H9 (cell line): ENCODE measurements at regions not wholly inside any gene's neighbourhood (a gene's known extent, or its start where the extent isn't known, plus 50 kb on each side); places are given as distances from the start of the nearest gene placed in this dataset.

ENCODE experiments used
- DNase-seq: peaks from one replicate; pipeline ENCODE4 v3.0.0-alpha.2; 2017
- H2AFZ ChIP-seq: one replicate; pipeline ENCODE4 v1.6.1; 2013; ENCODE audit warnings: mild to moderate bottlenecking, low read length, control low read depth, moderate library complexity
- H2AK5ac ChIP-seq: 2 replicates; pipeline ENCODE4 v1.6.1; 2013; ENCODE audit warnings: low read length, control low read depth, mixed read lengths; ENCODE audit not compliant: insufficient read length
- H2BK120ac ChIP-seq: one replicate; pipeline ENCODE4 v1.6.1; 2013; ENCODE audit warnings: low read depth, mild to moderate bottlenecking, low read length, control low read depth, inconsistent platforms; ENCODE audit not compliant: poor library complexity, severe bottlenecking
- H2BK12ac ChIP-seq: 2 replicates; pipeline ENCODE4 v1.6.1; 2013; ENCODE audit warnings: low read length, control low read depth, mixed read lengths, low read depth; ENCODE audit not compliant: insufficient read length
- H2BK15ac ChIP-seq: 2 replicates; pipeline ENCODE4 v1.6.1; 2013; ENCODE audit warnings: low read depth, low read length, control low read depth
- H2BK20ac ChIP-seq: one replicate; pipeline ENCODE4 v1.6.1; 2013; ENCODE audit warnings: low read depth, mild to moderate bottlenecking, low read length, control low read depth, inconsistent platforms; ENCODE audit not compliant: poor library complexity, severe bottlenecking
- H2BK5ac ChIP-seq: 2 replicates; pipeline ENCODE4 v1.6.1; 2013; ENCODE audit warnings: low read length, control low read depth, mixed read lengths; ENCODE audit not compliant: insufficient read length
- H3K14ac ChIP-seq: 2 replicates; pipeline ENCODE4 v1.6.1; 2013; ENCODE audit warnings: low read length, control low read depth; ENCODE audit not compliant: insufficient read depth
- H3K18ac ChIP-seq: 2 replicates; pipeline ENCODE4 v1.6.1; 2013; ENCODE audit warnings: low read depth, mild to moderate bottlenecking, mixed read lengths, low read length, control low read depth; ENCODE audit not compliant: insufficient read length
- H3K23ac ChIP-seq: 2 replicates; pipeline ENCODE4 v1.6.1; 2013; ENCODE audit warnings: low read length, control low read depth, mixed read lengths, low read depth; ENCODE audit not compliant: insufficient read length
- H3K23me2 ChIP-seq: 2 replicates; pipeline ENCODE4 v1.6.1; 2013; ENCODE audit warnings: low read depth, mild to moderate bottlenecking, mixed read lengths, low read length, control low read depth; ENCODE audit not compliant: insufficient read length, poor library complexity, severe bottlenecking
- H3K27ac ChIP-seq: 2 replicates; pipeline ENCODE4 v1.5.1; 2013; ENCODE audit warnings: low read length, control low read depth, mixed read lengths, low read depth; ENCODE audit not compliant: insufficient read length
- H3K27me3 ChIP-seq: 2 replicates; pipeline ENCODE4 v1.6.1; 2013; ENCODE audit warnings: low read length, control low read depth, inconsistent platforms; ENCODE audit not compliant: insufficient read depth
- H3K4ac ChIP-seq: 2 replicates; pipeline ENCODE4 v1.6.1; 2013; ENCODE audit warnings: low read depth, mild to moderate bottlenecking, control low read depth, inconsistent platforms, low read length, moderate library complexity
- H3K4me1 ChIP-seq: 2 replicates; pipeline ENCODE4 v1.6.1; 2013; ENCODE audit warnings: low read length, control low read depth, inconsistent platforms; ENCODE audit not compliant: insufficient read depth
- H3K4me2 ChIP-seq: 2 replicates; pipeline ENCODE4 v1.6.1; 2013; ENCODE audit warnings: low read length, control low read depth, mixed read lengths; ENCODE audit not compliant: insufficient read length, insufficient read depth
- H3K56ac ChIP-seq: 2 replicates; pipeline ENCODE4 v1.6.1; 2013; ENCODE audit warnings: low read depth, mild to moderate bottlenecking, mixed read lengths, low read length, control low read depth; ENCODE audit not compliant: insufficient read length
- H3K79me1 ChIP-seq: 2 replicates; pipeline ENCODE4 v1.6.1; 2013; ENCODE audit warnings: low read depth, mild to moderate bottlenecking, moderate library complexity, low read length, control low read depth, inconsistent platforms; ENCODE audit not compliant: insufficient read depth, poor library complexity, severe bottlenecking
- H3K79me2 ChIP-seq: 2 replicates; pipeline ENCODE4 v1.6.1; 2013; ENCODE audit warnings: low read length, control low read depth, inconsistent platforms; ENCODE audit not compliant: insufficient read depth
- H3K9ac ChIP-seq: 2 replicates; pipeline ENCODE4 v1.6.1; 2013; ENCODE audit warnings: low read length, control low read depth, mixed read lengths; ENCODE audit not compliant: insufficient read length; ENCODE audit errors: extremely low read depth
- H3K9me3 ChIP-seq: one replicate; pipeline ENCODE4 v1.6.1; 2013; ENCODE audit warnings: low read depth, low read length, inconsistent platforms; ENCODE audit not compliant: control insufficient read depth
- H3T11ph ChIP-seq: one replicate; pipeline ENCODE4 v1.6.1; 2013; ENCODE audit warnings: mild to moderate bottlenecking, low read length, control low read depth, inconsistent platforms
- H4K20me1 ChIP-seq: one replicate; pipeline ENCODE4 v1.6.1; 2013; ENCODE audit not compliant: control insufficient read depth, insufficient read length, insufficient read depth
- H4K5ac ChIP-seq: 2 replicates; pipeline ENCODE4 v1.6.1; 2013; ENCODE audit warnings: low read depth, mild to moderate bottlenecking, mixed read lengths, low read length, control low read depth; ENCODE audit not compliant: insufficient read length
- H4K8ac ChIP-seq: replicated peaks from 2 replicates; pipeline ENCODE4 v1.6.1; 2013; ENCODE audit warnings: low read length, control low read depth, mixed read lengths, low read depth; ENCODE audit not compliant: insufficient read length
- H4K91ac ChIP-seq: 2 replicates; pipeline ENCODE4 v1.6.1; 2013; ENCODE audit warnings: low read depth, mild to moderate bottlenecking, moderate library complexity, mixed read lengths, low read length, control low read depth; ENCODE audit not compliant: insufficient read length
- H3K27ac Mint-ChIP-seq, 3 experiments: 2 replicates in 2 of 3; 3 replicates in 1 of 3; pipeline ENCODE4 v1.8.0; 2020 to 2021; ENCODE audit warnings: mixed read lengths in 3 of 3, mild to moderate bottlenecking in 1 of 3, moderate library complexity in 1 of 3
- H3K27me3 Mint-ChIP-seq: 2 replicates; pipeline ENCODE4 v1.8.0; 2021; ENCODE audit warnings: low read depth, mild to moderate bottlenecking, moderate library complexity, mixed read lengths
- H3K36me3 Mint-ChIP-seq, 3 experiments: 2 replicates in 2 of 3; 3 replicates in 1 of 3; pipeline ENCODE4 v1.8.0; 2020 to 2021; ENCODE audit warnings: low read depth in 3 of 3, mixed read lengths in 3 of 3; ENCODE audit not compliant: insufficient read depth in 1 of 3
- H3K4me1 Mint-ChIP-seq, 2 experiments: 2 replicates each; pipeline ENCODE4 v1.8.0; 2020; ENCODE audit warnings: mixed read lengths in 2 of 2
- H3K4me3 Mint-ChIP-seq, 2 experiments: 2 replicates in 1 of 2; 3 replicates in 1 of 2; pipeline ENCODE4 v1.8.0; 2020 to 2021; ENCODE audit warnings: mild to moderate bottlenecking in 2 of 2, mixed read lengths in 2 of 2, moderate library complexity in 1 of 2
- H3K9me3 Mint-ChIP-seq, 2 experiments: 2 replicates in 1 of 2; 3 replicates in 1 of 2; pipeline ENCODE4 v1.8.0; 2020; ENCODE audit warnings: mild to moderate bottlenecking in 2 of 2, mixed read lengths in 2 of 2, moderate library complexity in 1 of 2
- WGBS: extraction: QIAGEN DNeasy Blood & Tissue Kit; methylation state at CpG from one replicate; pipeline ENCODE4 v1.1.7; 2013; ENCODE audit warnings: missing lambda C conversion rate, low lambda C conversion rate, mixed read lengths; ENCODE audit not compliant: insufficient read length; ENCODE audit errors: extremely low coverage; 5-methylcytosine and 5-hydroxymethylcytosine counted together
- TF ChIP-seq, protein P1 (sequence below): fragments of 200-600 bp; sonication (generic); conservative IDR thresholded peaks from 3 replicates; pipeline ENCODE4 v1.8.0; 2021; ENCODE audit warnings: antibody characterized with exemption, mild to moderate bottlenecking

GRCh38 chr12:65623507-65623906, 200.8 kb upstream of the HMGA2 start:
- no peak overlapping the region for H2BK12ac ChIP-seq
- no peak overlapping the region for H3K23ac ChIP-seq
- H2AK5ac ChIP-seq = no peak overlapping the region
- H4K20me1 ChIP-seq = no peaks in the 10 kb centered on the region
- no peaks in the 10 kb centered on the region for H3K36me3 Mint-ChIP-seq
- no peak overlapping the region for H3K27ac ChIP-seq
- no peak overlapping the region for H4K5ac ChIP-seq
- H3K9me3 Mint-ChIP-seq = no peaks in the 10 kb centered on the region
- no peak overlapping the region for H3K4ac ChIP-seq
- no peak overlapping the region for H3K27ac Mint-ChIP-seq
- H3K14ac ChIP-seq = no peak overlapping the region
- no peak overlapping the region for H3K9ac ChIP-seq
- H3K27me3 ChIP-seq = no peaks in the 10 kb centered on the region
- H3K4me1 Mint-ChIP-seq = peaks cover 4% of the 10 kb centered on the region in 2 experiments; a peak in 3 of 4 replicates
- H3K4me1 ChIP-seq = no peaks in the 10 kb centered on the region
- H3K4me3 Mint-ChIP-seq = no peak overlapping the region
- TF ChIP-seq, protein P1, sequence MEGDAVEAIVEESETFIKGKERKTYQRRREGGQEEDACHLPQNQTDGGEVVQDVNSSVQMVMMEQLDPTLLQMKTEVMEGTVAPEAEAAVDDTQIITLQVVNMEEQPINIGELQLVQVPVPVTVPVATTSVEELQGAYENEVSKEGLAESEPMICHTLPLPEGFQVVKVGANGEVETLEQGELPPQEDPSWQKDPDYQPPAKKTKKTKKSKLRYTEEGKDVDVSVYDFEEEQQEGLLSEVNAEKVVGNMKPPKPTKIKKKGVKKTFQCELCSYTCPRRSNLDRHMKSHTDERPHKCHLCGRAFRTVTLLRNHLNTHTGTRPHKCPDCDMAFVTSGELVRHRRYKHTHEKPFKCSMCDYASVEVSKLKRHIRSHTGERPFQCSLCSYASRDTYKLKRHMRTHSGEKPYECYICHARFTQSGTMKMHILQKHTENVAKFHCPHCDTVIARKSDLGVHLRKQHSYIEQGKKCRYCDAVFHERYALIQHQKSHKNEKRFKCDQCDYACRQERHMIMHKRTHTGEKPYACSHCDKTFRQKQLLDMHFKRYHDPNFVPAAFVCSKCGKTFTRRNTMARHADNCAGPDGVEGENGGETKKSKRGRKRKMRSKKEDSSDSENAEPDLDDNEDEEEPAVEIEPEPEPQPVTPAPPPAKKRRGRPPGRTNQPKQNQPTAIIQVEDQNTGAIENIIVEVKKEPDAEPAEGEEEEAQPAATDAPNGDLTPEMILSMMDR = no peak
- no peaks in the 10 kb centered on the region for H3K79me2 ChIP-seq
- no peak overlapping the region for H3T11ph ChIP-seq
- WGBS = no CpG with 5 or more reads among the region's 1 CpG
- no peak overlapping the region for H2BK15ac ChIP-seq
- H2AFZ ChIP-seq = no peak overlapping the region
- H2BK20ac ChIP-seq = no peak overlapping the region
- H3K27me3 Mint-ChIP-seq = no peaks in the 10 kb centered on the region
- H3K79me1 ChIP-seq = no peaks in the 10 kb centered on the region
- no peak overlapping the region for H2BK120ac ChIP-seq
- H4K91ac ChIP-seq = no peak overlapping the region
- no peak overlapping the region for H3K4me2 ChIP-seq
- no peak overlapping the region for H3K18ac ChIP-seq
- H3K56ac ChIP-seq = no peak overlapping the region
- no peak overlapping the region for H4K8ac ChIP-seq
- no peaks in the 10 kb centered on the region for H3K9me3 ChIP-seq
- H3K23me2 ChIP-seq = no peaks in the 10 kb centered on the region
- H2BK5ac ChIP-seq = no peak overlapping the region
- DNase-seq = no peak
